ENCODE measurements at regions not wholly inside any gene's neighbourhood (a gene's known extent, or its start where the extent isn't known, plus 50 kb on each side); places are given as distances from the start of the nearest gene placed in this dataset.

GRCh38 chr14:88993946-88994345, 169.5 kb downstream of the TTC8 start:
- Mint-ChIP-seq H3K27me3 (ENCODE audit: low read depth) (peaks cover 33% of the 10 kb centered on the region), H3K4me1 (ENCODE audit: low read depth) (no peaks in the 10 kb centered on the region), H3K36me3 (ENCODE audit: insufficient read depth) (no peaks in the 10 kb centered on the region), H3K9me3 (peaks cover under 1% of the 10 kb centered on the region), H3K4me3 (no peak overlapping the region)
- ATAC-seq (no peak), DNase-seq (no peak)

- H3K36me3 Mint-ChIP-seq (ENCODE audit: insufficient read depth): no peaks in the 10 kb centered on the region
- H3K4me1 Mint-ChIP-seq (ENCODE audit: low read depth): peaks cover 1% of the 10 kb centered on the region
- H3K4me3 Mint-ChIP-seq: no peak overlapping the region
- no peak for ATAC-seq
- H3K9me3 Mint-ChIP-seq: no peaks in the 10 kb centered on the region
- no peak for DNase-seq
- peaks cover 33% of the 10 kb centered on the region for H3K27me3 Mint-ChIP-seq (ENCODE audit: low read depth)
Observed at GRCh38 chr14:88995437-88996198, 171.2 kb downstream of the TTC8 start.

GRCh38 chr14:88998027-88998426, 173.6 kb downstream of the TTC8 start:
- H3K9me3 Mint-ChIP-seq: no peaks in the 10 kb centered on the region

GRCh38 chr14:88999137-88999536, 174.7 kb downstream of the TTC8 start:
- ATAC-seq (no peak), DNase-seq (no peak)
- H3K4me3 Mint-ChIP-seq: no peak overlapping the region
- peaks cover 22% of the 10 kb centered on the region for H3K27me3 Mint-ChIP-seq (ENCODE audit: low read depth)
- H3K9me3 Mint-ChIP-seq: no peaks in the 10 kb centered on the region
- no peaks in the 10 kb centered on the region for H3K36me3 Mint-ChIP-seq (ENCODE audit: insufficient read depth)
- H3K4me1 Mint-ChIP-seq (ENCODE audit: low read depth): peaks cover 1% of the 10 kb centered on the region

More at GRCh38 chr14:88998027-88998426, 173.6 kb downstream of the TTC8 start:
- Mint-ChIP-seq H3K27me3 (ENCODE audit: low read depth) (peaks cover 30% of the 10 kb centered on the region), H3K4me3 (no peak overlapping the region), H3K36me3 (ENCODE audit: insufficient read depth) (no peaks in the 10 kb centered on the region), H3K4me1 (ENCODE audit: low read depth) (peaks cover 1% of the 10 kb centered on the region)
- no peak for DNase-seq
- ATAC-seq: no peak

GRCh38 chr14:89000007-89000942, 175.8 kb downstream of the TTC8 start:
- ATAC-seq (peak; percentile 55 to 63), DNase-seq (no peak)
- Mint-ChIP-seq H3K4me3 (no peak overlapping the region), H3K4me1 (ENCODE audit: low read depth) (peaks cover 1% of the 10 kb centered on the region), H3K36me3 (ENCODE audit: insufficient read depth) (no peaks in the 10 kb centered on the region), H3K27me3 (ENCODE audit: low read depth) (peaks cover 17% of the 10 kb centered on the region), H3K9me3 (no peaks in the 10 kb centered on the region)

GRCh38 chr14:89004166-89004565, 179.7 kb downstream of the TTC8 start:
- H3K36me3 Mint-ChIP-seq (ENCODE audit: insufficient read depth): no peaks in the 10 kb centered on the region
- H3K4me1 Mint-ChIP-seq (ENCODE audit: low read depth): peaks cover 1% of the 10 kb centered on the region
- H3K27me3 Mint-ChIP-seq (ENCODE audit: low read depth): peaks cover 4% of the 10 kb centered on the region
- H3K4me3 Mint-ChIP-seq: no peak overlapping the region
- ATAC-seq: no peak
- DNase-seq: no peak
- no peaks in the 10 kb centered on the region for H3K9me3 Mint-ChIP-seq

GRCh38 chr14:89007906-89008305, 183.5 kb downstream of the TTC8 start:
- Mint-ChIP-seq H3K4me3 (no peak overlapping the region), H3K27me3 (ENCODE audit: low read depth) (no peaks in the 10 kb centered on the region), H3K36me3 (ENCODE audit: insufficient read depth) (no peaks in the 10 kb centered on the region), H3K9me3 (no peaks in the 10 kb centered on the region), H3K4me1 (ENCODE audit: low read depth) (no peaks in the 10 kb centered on the region)
- DNase-seq (no peak), ATAC-seq (no peak)

GRCh38 chr14:89011355-89012281, 187.2 kb downstream of the TTC8 start:
- H3K4me1 Mint-ChIP-seq (ENCODE audit: low read depth): no peaks in the 10 kb centered on the region
- DNase-seq: no peak
- no peak for ATAC-seq
- H3K27me3 Mint-ChIP-seq (ENCODE audit: low read depth): peaks cover 10% of the 10 kb centered on the region
- H3K36me3 Mint-ChIP-seq (ENCODE audit: insufficient read depth): no peaks in the 10 kb centered on the region
- H3K4me3 Mint-ChIP-seq: no peak overlapping the region
- H3K9me3 Mint-ChIP-seq: no peaks in the 10 kb centered on the region

GRCh38 chr14:89012282-89013097, 188.0 kb downstream of the TTC8 start:
- Mint-ChIP-seq H3K27me3 (ENCODE audit: low read depth) (peaks cover 10% of the 10 kb centered on the region), H3K9me3 (no peaks in the 10 kb centered on the region), H3K36me3 (ENCODE audit: insufficient read depth) (no peaks in the 10 kb centered on the region), H3K4me3 (no peak overlapping the region), H3K4me1 (ENCODE audit: low read depth) (no peaks in the 10 kb centered on the region)
- no peak for DNase-seq
- ATAC-seq: no peak

- no peaks in the 10 kb centered on the region for H3K9me3 Mint-ChIP-seq
- H3K36me3 Mint-ChIP-seq (ENCODE audit: insufficient read depth): no peaks in the 10 kb centered on the region
- ATAC-seq (no peak), DNase-seq (no peak)
- no peaks in the 10 kb centered on the region for H3K4me1 Mint-ChIP-seq (ENCODE audit: low read depth)
- H3K27me3 Mint-ChIP-seq (ENCODE audit: low read depth): peaks cover 10% of the 10 kb centered on the region
- H3K4me3 Mint-ChIP-seq: no peak overlapping the region
Observed at GRCh38 chr14:89013098-89013504, 188.7 kb downstream of the TTC8 start.

GRCh38 chr14:89013698-89014568, 189.5 kb downstream of the TTC8 start:
- no peaks in the 10 kb centered on the region for H3K9me3 Mint-ChIP-seq
- no peak overlapping the region for H3K4me3 Mint-ChIP-seq
- ATAC-seq (no peak), DNase-seq (no peak)
- no peaks in the 10 kb centered on the region for H3K36me3 Mint-ChIP-seq (ENCODE audit: insufficient read depth)
- peaks cover 12% of the 10 kb centered on the region for H3K27me3 Mint-ChIP-seq (ENCODE audit: low read depth)
- no peaks in the 10 kb centered on the region for H3K4me1 Mint-ChIP-seq (ENCODE audit: low read depth)

- Mint-ChIP-seq H3K4me1 (ENCODE audit: low read depth) (no peaks in the 10 kb centered on the region), H3K4me3 (no peak overlapping the region), H3K36me3 (ENCODE audit: insufficient read depth) (no peaks in the 10 kb centered on the region), H3K9me3 (no peaks in the 10 kb centered on the region), H3K27me3 (ENCODE audit: low read depth) (peaks cover 12% of the 10 kb centered on the region)
- ATAC-seq (no peak), DNase-seq (no peak)
Observed at GRCh38 chr14:89014569-89014850, 190.1 kb downstream of the TTC8 start.

- Mint-ChIP-seq H3K4me1 (ENCODE audit: low read depth) (no peaks in the 10 kb centered on the region), H3K4me3 (no peak overlapping the region)
Observed at GRCh38 chr14:89015016-89015415, 190.6 kb downstream of the TTC8 start.

More at GRCh38 chr14:89015016-89015415, 190.6 kb downstream of the TTC8 start:
- Mint-ChIP-seq H3K27me3 (ENCODE audit: low read depth) (peaks cover 12% of the 10 kb centered on the region), H3K9me3 (no peaks in the 10 kb centered on the region), H3K36me3 (ENCODE audit: insufficient read depth) (no peaks in the 10 kb centered on the region)
- no peak for ATAC-seq
- DNase-seq: no peak

Measured in activated T-cell treated with anti-CD3 and anti-CD28 coated beads, Interleukin-2, amount 50 U/mL, for 4 hours (primary cell).